Testis (tissue), 2 donors: ENCODE measurements at regions not wholly inside any gene's neighbourhood (a gene's known extent, or its start where the extent isn't known, plus 50 kb on each side); places are given as distances from the start of the nearest gene placed in this dataset.
"Not testable (repeated sequence)": the region's sequence is repeated elsewhere in the genome, so short reads cannot be mapped to it uniquely, and the experiment has no call there.

Source experiments
- POLR2A ChIP-seq: fragments of 450-650 bp; IDR thresholded peaks from one replicate; pipeline ENCODE4 v1.6.1; 2017; ENCODE audit warnings: antibody characterized with exemption, mild to moderate bottlenecking, moderate library complexity
- TF ChIP-seq, protein P1 (sequence below), 3 experiments: fragments of 450-650 bp in 2 of 3; fragments of 200-600 bp in 1 of 3; sonication (generic) in 1 of 3; IDR thresholded peaks; one replicate each; pipeline ENCODE4 v1.5.1; 2016 to 2019; ENCODE audit warnings: antibody characterized with exemption in 3 of 3, mild to moderate bottlenecking in 2 of 3, moderate library complexity in 1 of 3

DNA sequence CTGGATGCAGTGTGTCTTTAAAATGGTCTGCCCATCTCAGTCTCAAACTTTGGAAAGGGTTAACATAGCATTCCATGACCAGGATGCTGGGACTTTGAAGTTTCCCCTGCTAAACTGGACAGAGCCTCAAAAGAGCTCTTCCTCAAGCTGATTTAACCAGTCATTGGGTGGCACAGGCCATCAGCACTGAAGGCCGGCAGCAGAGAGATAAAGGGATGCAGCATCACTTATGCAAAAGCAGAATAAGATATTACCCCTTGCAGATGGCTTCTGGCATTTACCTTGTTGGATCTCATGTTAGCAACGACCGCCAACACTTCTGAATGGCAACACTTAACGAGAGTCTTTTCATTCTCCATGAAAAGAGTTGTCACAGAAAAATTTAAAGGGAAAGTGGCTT is 179.0 kb downstream of the LMLN start:
- TF ChIP-seq, protein P1, sequence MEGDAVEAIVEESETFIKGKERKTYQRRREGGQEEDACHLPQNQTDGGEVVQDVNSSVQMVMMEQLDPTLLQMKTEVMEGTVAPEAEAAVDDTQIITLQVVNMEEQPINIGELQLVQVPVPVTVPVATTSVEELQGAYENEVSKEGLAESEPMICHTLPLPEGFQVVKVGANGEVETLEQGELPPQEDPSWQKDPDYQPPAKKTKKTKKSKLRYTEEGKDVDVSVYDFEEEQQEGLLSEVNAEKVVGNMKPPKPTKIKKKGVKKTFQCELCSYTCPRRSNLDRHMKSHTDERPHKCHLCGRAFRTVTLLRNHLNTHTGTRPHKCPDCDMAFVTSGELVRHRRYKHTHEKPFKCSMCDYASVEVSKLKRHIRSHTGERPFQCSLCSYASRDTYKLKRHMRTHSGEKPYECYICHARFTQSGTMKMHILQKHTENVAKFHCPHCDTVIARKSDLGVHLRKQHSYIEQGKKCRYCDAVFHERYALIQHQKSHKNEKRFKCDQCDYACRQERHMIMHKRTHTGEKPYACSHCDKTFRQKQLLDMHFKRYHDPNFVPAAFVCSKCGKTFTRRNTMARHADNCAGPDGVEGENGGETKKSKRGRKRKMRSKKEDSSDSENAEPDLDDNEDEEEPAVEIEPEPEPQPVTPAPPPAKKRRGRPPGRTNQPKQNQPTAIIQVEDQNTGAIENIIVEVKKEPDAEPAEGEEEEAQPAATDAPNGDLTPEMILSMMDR (IDR thresholded peaks at IDR 0.05) = not testable (repeated sequence)
- not testable (repeated sequence) for TF ChIP-seq POLR2A
